ENCODE measurements at regions not wholly inside any gene's neighbourhood (a gene's known extent, or its start where the extent isn't known, plus 50 kb on each side); places are given as distances from the start of the nearest gene placed in this dataset.
A peak's percentile ranks its signal among the peaks of the same experiment; 100 is the strongest.

GRCh38 chr17:20920815-20921199, 122.0 kb downstream of the USP22 start:
- DNase-seq (ENCODE audit: low spot score in 2 of 2, unreplicated experiment in 2 of 2), result no peak
- no peaks in the 10 kb centered on the region for H3K27me3 Mint-ChIP-seq (ENCODE audit: low read depth)
- no peak overlapping the region for H3K4me3 Mint-ChIP-seq
- no peak for TF ChIP-seq CTCF (IDR thresholded peaks at IDR 0.05; ENCODE audit: unreplicated experiment)
- H3K27ac Mint-ChIP-seq, result peak overlapping the region; percentile 97
- peaks cover 3% of the 10 kb centered on the region for H3K9me3 Mint-ChIP-seq
- peaks cover 28% of the 10 kb centered on the region for H3K36me3 Mint-ChIP-seq
- H3K4me1 Mint-ChIP-seq, result peaks cover 32% of the 10 kb centered on the region

- H3K9me3 Mint-ChIP-seq, result peaks cover 3% of the 10 kb centered on the region
- H3K4me1 Mint-ChIP-seq, result peaks cover 41% of the 10 kb centered on the region
- H3K4me3 Mint-ChIP-seq, result no peak overlapping the region
- TF ChIP-seq CTCF (IDR thresholded peaks at IDR 0.05; ENCODE audit: unreplicated experiment), result no peak
- H3K36me3 Mint-ChIP-seq, result peaks cover 18% of the 10 kb centered on the region
- H3K27me3 Mint-ChIP-seq (ENCODE audit: low read depth), result no peaks in the 10 kb centered on the region
- peak overlapping the region; percentile 83 for H3K27ac Mint-ChIP-seq
- DNase-seq (ENCODE audit: low spot score in 2 of 2, unreplicated experiment in 2 of 2), result no peak
Measured at GRCh38 chr17:20922128-20922670, 120.6 kb downstream of the USP22 start.

GRCh38 chr17:20924306-20924705, 118.5 kb downstream of the USP22 start:
- H3K27me3 Mint-ChIP-seq (ENCODE audit: low read depth), result no peaks in the 10 kb centered on the region
- H3K36me3 Mint-ChIP-seq, result peaks cover 3% of the 10 kb centered on the region
- no peak overlapping the region for H3K4me3 Mint-ChIP-seq
- no peak for DNase-seq (ENCODE audit: low spot score in 2 of 2, unreplicated experiment in 2 of 2)
- no peaks in the 10 kb centered on the region for H3K9me3 Mint-ChIP-seq
- no peak for TF ChIP-seq CTCF (IDR thresholded peaks at IDR 0.05; ENCODE audit: unreplicated experiment)
- H3K4me1 Mint-ChIP-seq, result peaks cover 50% of the 10 kb centered on the region
- peak overlapping the region; percentile 82 for H3K27ac Mint-ChIP-seq

- DNase-seq (ENCODE audit: low spot score in 2 of 2, unreplicated experiment in 2 of 2), result no peak
- Mint-ChIP-seq H3K4me3 (no peak overlapping the region), H3K36me3 (peaks cover 6% of the 10 kb centered on the region), H3K27me3 (ENCODE audit: low read depth) (no peaks in the 10 kb centered on the region), H3K4me1 (peaks cover 49% of the 10 kb centered on the region), H3K27ac (no peak overlapping the region), H3K9me3 (no peaks in the 10 kb centered on the region)
- no peak for TF ChIP-seq CTCF (IDR thresholded peaks at IDR 0.05; ENCODE audit: unreplicated experiment)
Measured at GRCh38 chr17:20925091-20925490, 117.7 kb downstream of the USP22 start.

- Mint-ChIP-seq H3K27me3 (ENCODE audit: low read depth) (no peaks in the 10 kb centered on the region), H3K9me3 (no peaks in the 10 kb centered on the region), H3K36me3 (peaks cover 6% of the 10 kb centered on the region), H3K27ac (no peak overlapping the region), H3K4me3 (no peak overlapping the region), H3K4me1 (peaks cover 42% of the 10 kb centered on the region)
- TF ChIP-seq CTCF (IDR thresholded peaks at IDR 0.05; ENCODE audit: unreplicated experiment), result no peak
- no peak for DNase-seq (ENCODE audit: low spot score in 2 of 2, unreplicated experiment in 2 of 2)
Measured at GRCh38 chr17:20925954-20926353, 116.9 kb downstream of the USP22 start.

- H3K4me3 Mint-ChIP-seq, result no peak overlapping the region
- no peaks in the 10 kb centered on the region for H3K9me3 Mint-ChIP-seq
- H3K27me3 Mint-ChIP-seq (ENCODE audit: low read depth), result no peaks in the 10 kb centered on the region
- no peak for DNase-seq (ENCODE audit: low spot score in 2 of 2, unreplicated experiment in 2 of 2)
- TF ChIP-seq CTCF (IDR thresholded peaks at IDR 0.05; ENCODE audit: unreplicated experiment), result no peak
- peaks cover 38% of the 10 kb centered on the region for H3K4me1 Mint-ChIP-seq
- H3K27ac Mint-ChIP-seq, result peak overlapping the region; percentile 71
- H3K36me3 Mint-ChIP-seq, result peaks cover 7% of the 10 kb centered on the region
Measured at GRCh38 chr17:20926532-20926931, 116.3 kb downstream of the USP22 start.

Measured in mesothelial cell of epicardium (in vitro differentiated cells).